ENCODE measurements at regions not wholly inside any gene's neighbourhood (a gene's known extent, or its start where the extent isn't known, plus 50 kb on each side); places are given as distances from the start of the nearest gene placed in this dataset.

DNA sequence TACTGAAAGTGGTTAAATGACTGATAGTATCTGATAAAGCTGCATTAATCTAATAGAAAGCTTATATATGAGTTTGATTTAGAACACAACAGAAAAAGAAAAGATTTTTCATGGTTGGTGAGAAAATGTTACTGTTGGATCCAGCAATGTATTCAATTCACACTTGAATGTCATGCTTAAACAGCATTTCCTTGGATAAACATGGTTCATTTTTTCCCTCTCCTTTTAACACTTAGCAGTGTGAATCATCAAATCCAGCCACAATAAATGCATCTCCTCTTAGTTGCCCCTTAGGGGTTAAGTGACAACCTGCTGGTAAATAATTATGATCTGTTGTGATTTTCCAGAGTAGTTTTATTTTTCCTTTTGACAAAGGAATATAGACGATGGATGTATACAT, 74.9 kb upstream of the GRIP1 start (continued):
- TF ChIP-seq, protein P1, sequence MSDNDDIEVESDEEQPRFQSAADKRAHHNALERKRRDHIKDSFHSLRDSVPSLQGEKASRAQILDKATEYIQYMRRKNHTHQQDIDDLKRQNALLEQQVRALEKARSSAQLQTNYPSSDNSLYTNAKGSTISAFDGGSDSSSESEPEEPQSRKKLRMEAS (CRISPR knock-in tag; IDR thresholded peaks at IDR 0.05): no peak
- TF ChIP-seq GABPB1 (CRISPR knock-in tag; IDR thresholded peaks at IDR 0.05) (no peak), GTF2I (CRISPR knock-in tag; conservative IDR thresholded peaks at IDR 0.05) (no peak), EMX1 (CRISPR knock-in tag; IDR thresholded peaks at IDR 0.05) (no peak), HMGA2 (CRISPR knock-in tag; IDR thresholded peaks at IDR 0.05) (no peak), ZNF512 (CRISPR knock-in tag; IDR thresholded peaks at IDR 0.05; ENCODE audit: borderline replicate concordance) (no peak), TEAD1 (CRISPR knock-in tag; IDR thresholded peaks at IDR 0.05) (no peak), CREM (CRISPR knock-in tag; IDR thresholded peaks at IDR 0.05) (no peak), SMAD3 (CRISPR knock-in tag; IDR thresholded peaks at IDR 0.05; ENCODE audit: borderline replicate concordance) (no peak), RORB (CRISPR knock-in tag; IDR thresholded peaks at IDR 0.05) (no peak)
- TF ChIP-seq, protein P2, sequence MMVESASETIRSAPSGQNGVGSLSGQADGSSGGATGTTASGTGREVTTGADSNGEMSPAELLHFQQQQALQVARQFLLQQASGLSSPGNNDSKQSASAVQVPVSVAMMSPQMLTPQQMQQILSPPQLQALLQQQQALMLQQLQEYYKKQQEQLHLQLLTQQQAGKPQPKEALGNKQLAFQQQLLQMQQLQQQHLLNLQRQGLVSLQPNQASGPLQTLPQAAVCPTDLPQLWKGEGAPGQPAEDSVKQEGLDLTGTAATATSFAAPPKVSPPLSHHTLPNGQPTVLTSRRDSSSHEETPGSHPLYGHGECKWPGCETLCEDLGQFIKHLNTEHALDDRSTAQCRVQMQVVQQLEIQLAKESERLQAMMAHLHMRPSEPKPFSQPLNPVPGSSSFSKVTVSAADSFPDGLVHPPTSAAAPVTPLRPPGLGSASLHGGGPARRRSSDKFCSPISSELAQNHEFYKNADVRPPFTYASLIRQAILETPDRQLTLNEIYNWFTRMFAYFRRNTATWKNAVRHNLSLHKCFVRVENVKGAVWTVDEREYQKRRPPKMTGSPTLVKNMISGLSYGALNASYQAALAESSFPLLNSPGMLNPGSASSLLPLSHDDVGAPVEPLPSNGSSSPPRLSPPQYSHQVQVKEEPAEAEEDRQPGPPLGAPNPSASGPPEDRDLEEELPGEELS (CRISPR knock-in tag; IDR thresholded peaks at IDR 0.05): no peak
- TF ChIP-seq, protein P3, sequence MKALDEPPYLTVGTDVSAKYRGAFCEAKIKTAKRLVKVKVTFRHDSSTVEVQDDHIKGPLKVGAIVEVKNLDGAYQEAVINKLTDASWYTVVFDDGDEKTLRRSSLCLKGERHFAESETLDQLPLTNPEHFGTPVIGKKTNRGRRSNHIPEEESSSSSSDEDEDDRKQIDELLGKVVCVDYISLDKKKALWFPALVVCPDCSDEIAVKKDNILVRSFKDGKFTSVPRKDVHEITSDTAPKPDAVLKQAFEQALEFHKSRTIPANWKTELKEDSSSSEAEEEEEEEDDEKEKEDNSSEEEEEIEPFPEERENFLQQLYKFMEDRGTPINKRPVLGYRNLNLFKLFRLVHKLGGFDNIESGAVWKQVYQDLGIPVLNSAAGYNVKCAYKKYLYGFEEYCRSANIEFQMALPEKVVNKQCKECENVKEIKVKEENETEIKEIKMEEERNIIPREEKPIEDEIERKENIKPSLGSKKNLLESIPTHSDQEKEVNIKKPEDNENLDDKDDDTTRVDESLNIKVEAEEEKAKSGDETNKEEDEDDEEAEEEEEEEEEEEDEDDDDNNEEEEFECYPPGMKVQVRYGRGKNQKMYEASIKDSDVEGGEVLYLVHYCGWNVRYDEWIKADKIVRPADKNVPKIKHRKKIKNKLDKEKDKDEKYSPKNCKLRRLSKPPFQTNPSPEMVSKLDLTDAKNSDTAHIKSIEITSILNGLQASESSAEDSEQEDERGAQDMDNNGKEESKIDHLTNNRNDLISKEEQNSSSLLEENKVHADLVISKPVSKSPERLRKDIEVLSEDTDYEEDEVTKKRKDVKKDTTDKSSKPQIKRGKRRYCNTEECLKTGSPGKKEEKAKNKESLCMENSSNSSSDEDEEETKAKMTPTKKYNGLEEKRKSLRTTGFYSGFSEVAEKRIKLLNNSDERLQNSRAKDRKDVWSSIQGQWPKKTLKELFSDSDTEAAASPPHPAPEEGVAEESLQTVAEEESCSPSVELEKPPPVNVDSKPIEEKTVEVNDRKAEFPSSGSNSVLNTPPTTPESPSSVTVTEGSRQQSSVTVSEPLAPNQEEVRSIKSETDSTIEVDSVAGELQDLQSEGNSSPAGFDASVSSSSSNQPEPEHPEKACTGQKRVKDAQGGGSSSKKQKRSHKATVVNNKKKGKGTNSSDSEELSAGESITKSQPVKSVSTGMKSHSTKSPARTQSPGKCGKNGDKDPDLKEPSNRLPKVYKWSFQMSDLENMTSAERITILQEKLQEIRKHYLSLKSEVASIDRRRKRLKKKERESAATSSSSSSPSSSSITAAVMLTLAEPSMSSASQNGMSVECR (CRISPR knock-in tag; IDR thresholded peaks at IDR 0.05; ENCODE audit: borderline replicate concordance): no peak
- TF ChIP-seq, protein P4, sequence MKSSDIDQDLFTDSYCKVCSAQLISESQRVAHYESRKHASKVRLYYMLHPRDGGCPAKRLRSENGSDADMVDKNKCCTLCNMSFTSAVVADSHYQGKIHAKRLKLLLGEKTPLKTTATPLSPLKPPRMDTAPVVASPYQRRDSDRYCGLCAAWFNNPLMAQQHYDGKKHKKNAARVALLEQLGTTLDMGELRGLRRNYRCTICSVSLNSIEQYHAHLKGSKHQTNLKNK (CRISPR knock-in tag; IDR thresholded peaks at IDR 0.05): no peak

GRCh38 chr12:66755727-66756395, 77.0 kb upstream of the GRIP1 start:
- peak; percentile 46 for ATAC-seq
- ChIA-PET CTCF (no interaction called here), POLR2A (interaction anchor here (0.7 kb wide), 1 partner anchor 785 kb away, joined by 3 read pairs; no protein-coding TSS in a partner anchor)
- Mint-ChIP-seq H3K27me3 (ENCODE audit: low read depth) (no peaks in the 10 kb centered on the region), H3K9me3 (peaks cover 14% of the 10 kb centered on the region), H3K36me3 (peaks cover 11% of the 10 kb centered on the region), H3K4me1 (peaks cover 23% of the 10 kb centered on the region), H3K27ac (no peak overlapping the region), H3K4me3 (no peak overlapping the region)
- no peak for DNase-seq (ENCODE audit: low spot score)
- TF ChIP-seq, protein P5, sequence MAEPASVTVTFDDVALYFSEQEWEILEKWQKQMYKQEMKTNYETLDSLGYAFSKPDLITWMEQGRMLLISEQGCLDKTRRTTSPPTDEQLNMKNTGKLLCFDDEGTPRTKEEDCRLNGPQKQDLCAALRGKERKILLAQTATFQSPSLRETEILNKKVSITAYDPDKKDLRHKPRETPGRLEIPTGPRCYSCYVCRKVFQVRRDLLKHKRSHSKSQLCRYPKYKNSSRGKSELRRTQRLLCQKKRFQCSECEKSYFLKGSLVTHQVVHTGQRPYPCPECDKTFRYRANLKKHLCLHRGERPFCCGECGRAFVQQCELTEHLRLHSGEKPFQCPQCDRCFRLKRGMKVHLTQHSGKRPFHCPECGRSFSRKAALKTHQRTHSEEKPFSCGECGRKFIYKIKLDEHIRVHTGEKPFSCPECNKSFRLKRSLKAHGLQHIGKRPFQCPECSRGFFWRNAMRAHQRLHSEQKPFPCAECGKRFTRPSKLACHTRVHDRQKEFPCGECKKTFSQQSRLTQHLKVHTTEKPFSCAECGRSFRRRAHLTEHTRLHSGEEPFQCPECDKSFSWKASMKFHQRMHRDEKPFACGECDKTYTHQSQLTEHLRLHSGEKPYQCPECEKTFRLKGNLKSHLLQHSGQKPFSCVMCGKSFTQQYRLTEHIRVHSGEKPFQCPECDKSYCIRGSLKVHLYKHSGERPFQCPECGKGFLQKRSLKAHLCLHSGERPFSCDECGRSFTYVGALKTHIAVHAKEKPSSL (CRISPR knock-in tag; conservative IDR thresholded peaks at IDR 0.05): no peak
- TF ChIP-seq, protein P6, sequence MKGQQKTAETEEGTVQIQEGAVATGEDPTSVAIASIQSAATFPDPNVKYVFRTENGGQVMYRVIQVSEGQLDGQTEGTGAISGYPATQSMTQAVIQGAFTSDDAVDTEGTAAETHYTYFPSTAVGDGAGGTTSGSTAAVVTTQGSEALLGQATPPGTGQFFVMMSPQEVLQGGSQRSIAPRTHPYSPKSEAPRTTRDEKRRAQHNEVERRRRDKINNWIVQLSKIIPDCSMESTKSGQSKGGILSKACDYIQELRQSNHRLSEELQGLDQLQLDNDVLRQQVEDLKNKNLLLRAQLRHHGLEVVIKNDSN (CRISPR knock-in tag; IDR thresholded peaks at IDR 0.05): no peak
- TF ChIP-seq AR (CRISPR knock-in tag; IDR thresholded peaks at IDR 0.05): no peak
- TF ChIP-seq, protein P7, sequence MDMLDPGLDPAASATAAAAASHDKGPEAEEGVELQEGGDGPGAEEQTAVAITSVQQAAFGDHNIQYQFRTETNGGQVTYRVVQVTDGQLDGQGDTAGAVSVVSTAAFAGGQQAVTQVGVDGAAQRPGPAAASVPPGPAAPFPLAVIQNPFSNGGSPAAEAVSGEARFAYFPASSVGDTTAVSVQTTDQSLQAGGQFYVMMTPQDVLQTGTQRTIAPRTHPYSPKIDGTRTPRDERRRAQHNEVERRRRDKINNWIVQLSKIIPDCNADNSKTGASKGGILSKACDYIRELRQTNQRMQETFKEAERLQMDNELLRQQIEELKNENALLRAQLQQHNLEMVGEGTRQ (CRISPR knock-in tag; IDR thresholded peaks at IDR 0.05): no peak
- no peak for TF ChIP-seq ZNF219 (CRISPR knock-in tag; IDR thresholded peaks at IDR 0.05; ENCODE audit: borderline replicate concordance)
- TF ChIP-seq ATF1 (CRISPR knock-in tag; IDR thresholded peaks at IDR 0.05): no peak
- no peak for TF ChIP-seq CBFB (CRISPR knock-in tag; IDR thresholded peaks at IDR 0.05; ENCODE audit: low read depth)
- TF ChIP-seq TEAD4 (CRISPR knock-in tag; IDR thresholded peaks at IDR 0.05): no peak
